HG02759 (cell line): ENCODE measurements at regions not wholly inside any gene's neighbourhood (a gene's known extent, or its start where the extent isn't known, plus 50 kb on each side); places are given as distances from the start of the nearest gene placed in this dataset.

Experiments
- ATAC-seq: cut with Tn5 transposase; IDR thresholded peaks from one replicate; pipeline ENCODE4 v1.9.1; 2021; ENCODE audit warnings: mild to moderate bottlenecking, moderate library complexity; ENCODE audit not compliant: unreplicated experiment

GRCh38 chr20:40244286-40244685 lies 444.8 kb downstream of the MAFB start:
- no peak for ATAC-seq

- ATAC-seq = no peak
Measured at GRCh38 chr20:40241596-40242343, 447.3 kb downstream of the MAFB start.

GRCh38 chr20:40238511-40238910 lies 450.5 kb downstream of the MAFB start:
- ATAC-seq = no peak

- ATAC-seq = no peak
Measured at GRCh38 chr20:40234593-40234992, 454.4 kb downstream of the MAFB start.

- ATAC-seq = no peak
Measured at GRCh38 chr20:40233406-40233805, 455.6 kb downstream of the MAFB start.

GRCh38 chr20:40232756-40233155 lies 456.3 kb downstream of the MAFB start:
- ATAC-seq = no peak

- ATAC-seq = no peak
Measured at GRCh38 chr20:40232273-40232672, 456.8 kb downstream of the MAFB start.

GRCh38 chr20:40230486-40230885 lies 458.6 kb downstream of the MAFB start:
- no peak for ATAC-seq

GRCh38 chr20:40225596-40225995 lies 463.4 kb downstream of the MAFB start:
- ATAC-seq = no peak

GRCh38 chr20:40223810-40224209 lies 465.2 kb downstream of the MAFB start:
- ATAC-seq = no peak

- ATAC-seq = no peak
Measured at GRCh38 chr20:40218971-40219370, 470.1 kb downstream of the MAFB start.

GRCh38 chr20:40218316-40218969 lies 470.6 kb downstream of the MAFB start:
- no peak for ATAC-seq

- no peak for ATAC-seq
Measured at GRCh38 chr20:40207655-40208054, 481.4 kb downstream of the MAFB start.

- no peak for ATAC-seq
Measured at GRCh38 chr20:40205971-40206370, 483.1 kb downstream of the MAFB start.

GRCh38 chr20:40203032-40203431 lies 486.0 kb downstream of the MAFB start:
- ATAC-seq = no peak

- no peak for ATAC-seq
Measured at GRCh38 chr20:40197691-40198090, 491.3 kb downstream of the MAFB start.

GRCh38 chr20:40196846-40197436 lies 492.1 kb downstream of the MAFB start:
- no peak for ATAC-seq

- no peak for ATAC-seq
Measured at GRCh38 chr20:40195742-40196141, 493.3 kb downstream of the MAFB start.

- no peak for ATAC-seq
Measured at GRCh38 chr20:40192529-40192928, 496.5 kb downstream of the MAFB start.

GRCh38 chr20:40192081-40192480 lies 497.0 kb downstream of the MAFB start:
- ATAC-seq = no peak

GRCh38 chr20:40191573-40191972 lies 497.5 kb downstream of the MAFB start:
- ATAC-seq = no peak

GRCh38 chr20:40189621-40190020 lies 499.4 kb downstream of the MAFB start:
- ATAC-seq = no peak
